MG63 (cell line): ENCODE measurements at regions not wholly inside any gene's neighbourhood (a gene's known extent, or its start where the extent isn't known, plus 50 kb on each side); places are given as distances from the start of the nearest gene placed in this dataset.

Source experiments
- DNase-seq: peaks from one replicate; pipeline ENCODE4 v3.0.0-alpha.2; 2020
- H3K27me3 ChIP-seq: fragments of 250-450 bp; sonication (Bioruptor Pico); 2 replicates; pipeline ENCODE4 v1.5.1; 2020; ENCODE audit warnings: mild to moderate bottlenecking, moderate library complexity
- H3K36me3 ChIP-seq: fragments of 250-450 bp; sonication (Bioruptor Pico); 2 replicates; pipeline ENCODE4 v1.5.1; 2020; ENCODE audit warnings: mild to moderate bottlenecking, moderate library complexity
- H3K4me3 ChIP-seq: fragments of 250-450 bp; sonication (Bioruptor Pico); 2 replicates; pipeline ENCODE4 v1.5.1; 2020; ENCODE audit warnings: mild to moderate bottlenecking, moderate library complexity
- H3K9me3 ChIP-seq: fragments of 250-450 bp; sonication (Bioruptor Pico); 2 replicates; pipeline ENCODE4 v1.5.1; 2020; ENCODE audit warnings: mild to moderate bottlenecking, moderate library complexity

DNA sequence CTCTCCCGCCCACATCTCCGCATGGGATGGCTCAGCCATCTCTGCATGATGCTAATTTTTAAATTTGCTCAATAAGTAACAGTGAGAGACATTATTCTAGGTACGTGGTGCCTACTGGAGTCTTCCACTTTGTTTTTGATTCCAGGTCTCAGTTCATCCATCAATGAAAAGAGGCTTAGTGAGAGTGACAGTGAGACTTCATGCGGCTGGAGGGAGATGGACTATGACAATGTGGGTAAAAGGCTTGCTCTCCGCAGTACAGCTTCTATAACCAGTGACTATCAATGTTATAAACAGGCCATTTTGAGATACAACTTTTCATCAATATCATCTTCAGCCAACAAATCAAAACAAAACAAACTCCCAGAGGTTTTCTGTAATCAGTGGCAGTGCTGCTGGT lies 563.4 kb upstream of the MKI67 start:
- Histone ChIP-seq H3K9me3 (no peaks in the 10 kb centered on the region), H3K4me3 (no peak overlapping the region), H3K36me3 (no peaks in the 10 kb centered on the region), H3K27me3 (no peaks in the 10 kb centered on the region)
- DNase-seq, result no peak

DNA sequence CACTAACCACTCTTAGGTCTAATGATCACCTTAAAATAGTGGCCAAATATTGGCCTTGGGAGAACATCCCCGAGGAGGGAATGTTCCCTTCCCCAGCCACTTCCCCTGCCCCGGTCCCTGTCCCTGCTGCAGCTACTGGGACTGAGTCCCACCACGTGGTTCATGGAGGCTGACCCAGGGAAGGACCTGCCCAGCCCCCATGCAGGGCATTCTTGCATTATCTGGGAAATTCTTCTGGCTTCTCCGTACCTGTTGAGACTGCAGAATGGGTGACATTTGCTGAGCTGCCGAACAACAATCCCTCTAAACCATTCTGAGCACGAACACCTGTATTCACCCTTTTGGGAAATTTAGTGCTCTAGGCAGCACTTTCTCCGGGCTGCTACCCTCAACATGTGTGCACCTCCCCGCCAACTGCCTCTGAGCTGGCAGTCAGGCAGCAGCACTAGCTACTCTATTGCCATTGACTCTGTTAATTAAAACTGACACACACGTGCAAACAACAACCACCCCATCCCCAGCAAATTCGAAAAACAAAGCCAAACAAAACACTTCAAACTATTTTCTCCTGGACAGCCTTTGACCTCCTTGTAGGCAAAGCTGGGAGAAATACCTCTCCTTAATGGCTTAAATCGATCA lies 567.4 kb upstream of the MKI67 start:
- Histone ChIP-seq H3K9me3 (no peaks in the 10 kb centered on the region), H3K27me3 (no peaks in the 10 kb centered on the region), H3K4me3 (no peak overlapping the region), H3K36me3 (no peaks in the 10 kb centered on the region)
- DNase-seq, result no peak

DNA sequence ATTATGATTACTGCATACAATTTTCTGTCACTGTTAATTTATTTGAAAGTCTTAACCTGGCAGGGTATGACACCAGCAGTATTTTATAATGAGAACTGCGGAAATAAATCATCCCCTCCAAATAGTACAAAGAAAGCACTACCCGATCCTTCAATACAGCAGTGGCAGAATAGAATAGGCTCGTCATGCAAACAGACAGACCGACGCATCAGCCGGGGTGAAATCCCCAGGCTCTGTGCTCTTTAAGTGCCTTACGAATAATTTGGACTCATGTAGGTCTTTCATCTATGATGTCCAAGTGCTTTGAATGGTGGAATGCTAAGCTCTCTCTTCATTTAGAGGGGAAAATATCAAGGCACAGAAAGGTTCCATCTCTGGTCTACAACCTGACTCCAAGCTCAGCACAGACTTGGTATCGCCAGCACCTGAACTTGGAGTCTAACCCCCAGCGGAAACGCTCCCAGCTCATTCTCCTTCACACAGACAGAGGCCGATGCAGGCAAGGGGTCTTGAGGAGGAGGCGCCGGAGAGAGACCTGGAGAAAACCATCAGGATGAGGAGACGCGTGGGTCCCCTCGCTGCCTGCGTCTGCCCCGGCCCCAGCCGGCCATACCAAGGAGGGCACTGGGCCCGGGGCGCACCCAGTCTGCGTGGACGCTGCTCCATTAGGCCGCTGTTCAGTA lies 568.1 kb upstream of the MKI67 start:
- no peak for DNase-seq
- no peak overlapping the region for H3K4me3 ChIP-seq
- H3K27me3 ChIP-seq, result no peaks in the 10 kb centered on the region

DNA sequence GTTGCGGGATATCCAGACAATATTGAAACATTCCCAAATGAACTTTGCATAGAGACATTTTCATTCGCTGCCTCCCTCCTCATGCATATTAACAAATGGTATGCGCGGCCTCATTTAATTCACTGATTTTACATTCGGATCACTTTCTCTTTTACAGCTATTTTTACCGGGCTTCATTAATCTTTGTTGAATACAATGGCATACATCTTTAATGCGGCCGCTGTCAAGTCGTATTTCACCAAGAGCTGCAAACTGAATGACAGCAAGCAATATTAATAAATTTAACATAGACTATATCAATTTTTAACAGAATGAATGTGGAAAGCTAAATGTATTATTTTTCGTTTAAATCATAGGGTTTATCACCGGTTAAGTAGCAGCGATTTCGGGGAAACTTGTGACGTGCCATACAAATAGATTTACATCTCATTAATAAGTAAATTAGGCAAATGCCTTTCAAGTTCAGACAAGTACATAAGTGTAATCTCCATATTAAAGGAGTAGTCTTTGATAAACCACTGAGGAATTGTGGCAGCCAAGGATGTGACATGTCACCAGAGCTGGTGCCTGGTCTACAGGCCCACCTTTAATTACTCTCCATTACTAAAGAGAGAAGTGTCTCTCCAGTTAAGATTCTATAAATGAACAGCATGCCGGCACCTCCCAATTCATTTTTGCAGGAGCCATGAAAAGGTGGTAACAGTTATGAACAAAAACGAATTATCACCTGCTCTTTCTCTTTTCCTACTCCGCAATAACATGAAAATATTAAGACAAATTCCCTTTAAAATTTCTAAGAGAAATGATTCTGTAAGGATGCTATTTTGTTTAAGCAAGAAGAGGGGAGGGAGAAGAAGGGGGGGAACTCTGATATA lies 568.9 kb upstream of the MKI67 start:
- no peaks in the 10 kb centered on the region for H3K9me3 ChIP-seq

More for the DNA sequence above, 568.1 kb upstream of the MKI67 start:
- H3K36me3 ChIP-seq, result no peaks in the 10 kb centered on the region
- H3K9me3 ChIP-seq, result no peaks in the 10 kb centered on the region

DNA sequence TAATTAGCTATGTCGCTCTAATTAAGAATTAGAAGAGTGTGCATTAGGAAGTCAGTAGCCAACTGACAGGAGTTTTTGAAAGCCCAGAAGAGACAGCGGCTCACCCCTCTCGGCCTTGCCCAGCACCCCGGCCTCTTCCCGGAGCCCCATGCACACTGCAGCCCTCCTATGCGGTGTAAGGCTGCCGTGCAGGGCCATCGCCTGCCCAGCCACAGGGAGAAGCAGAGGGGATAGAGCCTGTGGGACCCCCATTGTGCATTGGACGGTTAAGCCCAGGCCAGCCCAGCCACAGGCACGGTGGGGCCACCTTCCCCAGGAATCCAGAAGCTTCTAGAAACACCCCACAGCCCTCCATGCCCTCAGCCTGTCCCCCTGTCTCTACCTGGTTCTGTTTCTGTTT lies 569.7 kb upstream of the MKI67 start:
- H3K36me3 ChIP-seq, result no peaks in the 10 kb centered on the region
- DNase-seq, result no peak
- no peak overlapping the region for H3K4me3 ChIP-seq
- no peaks in the 10 kb centered on the region for H3K9me3 ChIP-seq
- no peaks in the 10 kb centered on the region for H3K27me3 ChIP-seq

More for the DNA sequence above, 568.9 kb upstream of the MKI67 start:
- Histone ChIP-seq H3K4me3 (no peak overlapping the region), H3K27me3 (no peaks in the 10 kb centered on the region), H3K36me3 (no peaks in the 10 kb centered on the region)
- DNase-seq, result no peak

DNA sequence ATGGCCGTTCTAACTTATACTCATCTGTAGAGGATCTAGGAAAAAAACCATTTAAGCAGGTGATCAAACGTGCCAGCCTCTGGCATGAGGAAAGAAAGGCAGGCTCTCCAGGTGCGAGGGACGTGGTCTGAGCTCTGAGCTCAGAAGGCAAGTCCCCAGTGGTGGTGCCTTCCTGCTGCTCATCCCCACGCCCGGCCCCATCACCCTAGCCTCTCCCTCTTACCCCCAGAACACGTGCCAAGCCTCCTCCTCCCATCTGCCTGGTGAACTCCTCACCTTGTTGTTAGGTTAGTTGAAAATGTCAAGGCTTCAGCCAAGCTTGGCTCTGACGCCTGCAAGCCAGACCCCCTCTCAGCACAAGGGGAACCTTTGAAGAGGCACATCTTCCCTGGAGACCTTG lies 571.2 kb upstream of the MKI67 start:
- no peak for DNase-seq
- no peaks in the 10 kb centered on the region for H3K27me3 ChIP-seq
- H3K9me3 ChIP-seq, result no peaks in the 10 kb centered on the region
- H3K4me3 ChIP-seq, result no peak overlapping the region
- no peaks in the 10 kb centered on the region for H3K36me3 ChIP-seq

DNA sequence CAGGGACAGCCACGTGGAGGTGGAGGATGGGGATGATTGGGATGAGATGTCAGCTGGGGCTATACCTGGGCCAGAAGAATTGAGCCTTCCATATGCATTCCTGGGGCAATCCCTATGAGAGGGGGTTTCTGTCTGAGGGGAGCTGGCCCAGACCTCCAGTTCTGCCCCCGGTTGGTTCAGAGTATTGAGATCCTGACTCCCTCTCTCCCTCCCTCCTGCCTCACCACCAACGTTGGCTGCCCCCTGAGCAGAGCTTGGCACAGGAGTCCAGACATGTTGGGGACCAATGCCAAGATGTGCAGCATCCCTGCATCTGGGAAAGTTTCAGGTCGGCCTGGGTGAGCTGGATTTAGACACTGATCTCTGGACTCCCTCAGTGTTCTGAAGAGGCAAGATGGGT lies 575.2 kb upstream of the MKI67 start:
- Histone ChIP-seq H3K4me3 (no peak overlapping the region), H3K9me3 (peaks cover 2% of the 10 kb centered on the region; the same call in 1 of the 2 replicates), H3K36me3 (no peaks in the 10 kb centered on the region), H3K27me3 (no peaks in the 10 kb centered on the region)
- no peak for DNase-seq

DNA sequence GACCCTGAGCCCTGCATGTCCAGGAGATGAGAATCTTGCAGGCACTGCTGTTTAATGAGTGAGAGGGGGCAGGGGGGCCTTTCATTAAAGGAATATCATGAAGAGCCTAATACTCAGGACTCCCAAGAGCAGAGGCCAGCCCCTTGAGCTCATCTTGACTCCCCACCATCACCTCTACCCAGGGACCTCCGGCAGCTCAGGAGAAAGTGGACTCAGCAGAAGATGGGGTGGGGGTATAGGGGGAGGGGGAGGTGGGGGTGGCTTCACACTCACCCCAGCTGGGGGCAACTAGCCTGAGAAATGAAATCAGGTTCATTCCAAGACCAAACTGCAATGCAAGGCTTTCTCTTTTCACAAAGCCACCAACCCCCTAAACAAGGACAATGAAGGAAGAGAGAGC lies 575.6 kb upstream of the MKI67 start:
- peaks cover 2% of the 10 kb centered on the region; the same call in 1 of the 2 replicates for H3K9me3 ChIP-seq
- H3K36me3 ChIP-seq, result no peaks in the 10 kb centered on the region
- H3K4me3 ChIP-seq, result no peak overlapping the region
- no peak for DNase-seq
- H3K27me3 ChIP-seq, result no peaks in the 10 kb centered on the region

GRCh38 chr10:128704716-128705115 lies 578.5 kb upstream of the MKI67 start:
- H3K9me3 ChIP-seq, result peaks cover 2% of the 10 kb centered on the region; the same call in 1 of the 2 replicates
- H3K4me3 ChIP-seq, result no peak overlapping the region
- no peaks in the 10 kb centered on the region for H3K27me3 ChIP-seq
- DNase-seq, result no peak
- H3K36me3 ChIP-seq, result no peaks in the 10 kb centered on the region

DNA sequence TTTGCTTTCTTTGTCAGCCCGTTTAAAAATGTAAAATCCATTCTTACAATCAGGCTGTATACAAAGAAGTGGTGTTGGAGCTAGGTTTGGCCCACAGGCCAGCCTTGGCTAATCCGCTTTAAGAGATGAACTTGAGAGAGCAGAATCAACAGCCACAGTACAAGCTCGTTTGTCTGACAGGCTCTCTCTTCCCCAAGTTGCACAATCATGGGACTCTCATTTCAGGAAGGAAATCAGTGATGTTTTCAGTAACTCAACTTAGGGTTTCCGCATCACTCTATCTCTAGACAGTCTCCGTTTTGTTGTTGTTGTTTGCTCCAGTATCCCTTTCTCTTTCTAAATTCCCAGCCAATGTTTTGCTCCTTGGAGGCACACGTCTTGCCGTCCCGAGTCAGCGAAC lies 582.0 kb upstream of the MKI67 start:
- DNase-seq, result no peak
- H3K4me3 ChIP-seq, result no peak overlapping the region
- H3K9me3 ChIP-seq, result peaks cover 2% of the 10 kb centered on the region; the same call in 1 of the 2 replicates
- no peaks in the 10 kb centered on the region for H3K27me3 ChIP-seq
- H3K36me3 ChIP-seq, result no peaks in the 10 kb centered on the region

DNA sequence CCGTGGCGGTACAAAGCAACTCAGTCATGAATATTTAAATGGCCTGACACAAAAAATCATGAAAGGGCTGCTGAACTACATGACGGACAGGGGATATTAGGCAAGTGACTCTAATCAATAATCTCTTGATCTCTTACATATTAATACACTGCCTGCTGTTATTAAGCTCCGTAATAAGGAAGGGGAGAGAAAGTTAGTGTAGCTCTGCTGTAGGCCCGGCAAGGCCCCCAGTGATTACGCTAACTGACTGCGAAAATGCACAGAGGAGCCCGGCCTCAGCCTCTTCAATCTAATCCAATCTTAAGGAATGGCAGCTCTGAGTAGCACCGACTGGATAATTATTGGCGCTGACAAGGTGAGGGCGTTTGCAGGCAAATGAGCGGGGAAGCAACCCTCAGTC lies 583.5 kb upstream of the MKI67 start:
- no peaks in the 10 kb centered on the region for H3K36me3 ChIP-seq
- no peaks in the 10 kb centered on the region for H3K27me3 ChIP-seq
- H3K9me3 ChIP-seq, result peaks cover 2% of the 10 kb centered on the region; the same call in 1 of the 2 replicates
- no peak for DNase-seq
- H3K4me3 ChIP-seq, result no peak overlapping the region

GRCh38 chr10:128710098-128710797 lies 584.0 kb upstream of the MKI67 start:
- H3K27me3 ChIP-seq, result no peaks in the 10 kb centered on the region
- H3K36me3 ChIP-seq, result no peaks in the 10 kb centered on the region
- peaks cover 2% of the 10 kb centered on the region; the same call in 1 of the 2 replicates for H3K9me3 ChIP-seq
- DNase-seq, result no peak
- H3K4me3 ChIP-seq, result no peak overlapping the region

GRCh38 chr10:128710798-128711183 lies 584.6 kb upstream of the MKI67 start:
- Histone ChIP-seq H3K36me3 (no peaks in the 10 kb centered on the region), H3K4me3 (no peak overlapping the region), H3K27me3 (no peaks in the 10 kb centered on the region), H3K9me3 (peaks cover 2% of the 10 kb centered on the region; the same call in 1 of the 2 replicates)
- DNase-seq, result no peak

GRCh38 chr10:128711806-128712205 lies 585.6 kb upstream of the MKI67 start:
- Histone ChIP-seq H3K27me3 (no peaks in the 10 kb centered on the region), H3K4me3 (no peak overlapping the region), H3K36me3 (no peaks in the 10 kb centered on the region), H3K9me3 (no peaks in the 10 kb centered on the region)
- no peak for DNase-seq

- no peaks in the 10 kb centered on the region for H3K9me3 ChIP-seq
- DNase-seq, result no peak
- H3K27me3 ChIP-seq, result no peaks in the 10 kb centered on the region
- H3K36me3 ChIP-seq, result no peaks in the 10 kb centered on the region
- H3K4me3 ChIP-seq, result no peak overlapping the region
Observed at GRCh38 chr10:128712661-128713400, 586.6 kb upstream of the MKI67 start.

DNA sequence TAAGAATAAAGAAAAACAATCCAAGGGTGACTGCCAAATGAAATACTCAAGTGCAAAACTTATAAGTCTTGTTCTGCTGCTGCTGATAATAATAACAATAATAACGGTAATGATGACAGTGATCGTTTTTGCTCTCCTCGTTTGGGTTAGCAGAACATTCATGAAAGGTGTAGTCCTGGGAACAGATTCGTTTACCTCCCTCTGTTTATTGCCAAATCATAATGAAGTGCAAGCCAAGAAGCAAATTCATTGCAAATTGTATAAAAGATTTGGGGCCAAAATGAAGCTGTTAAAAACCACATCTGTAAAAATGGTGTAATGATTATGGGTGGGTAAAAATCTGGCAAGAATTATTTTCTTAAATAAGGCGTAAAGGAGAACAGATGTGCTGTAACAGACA lies 587.2 kb upstream of the MKI67 start:
- no peaks in the 10 kb centered on the region for H3K27me3 ChIP-seq
- DNase-seq, result no peak
- H3K4me3 ChIP-seq, result no peak overlapping the region
- no peaks in the 10 kb centered on the region for H3K36me3 ChIP-seq
- no peaks in the 10 kb centered on the region for H3K9me3 ChIP-seq
